ENCODE measurements at regions not wholly inside any gene's neighbourhood (a gene's known extent, or its start where the extent isn't known, plus 50 kb on each side); places are given as distances from the start of the nearest gene placed in this dataset.

- DNase-seq: no peak
These were observed 51.0 kb downstream of the CCDC54 start for GRCh38 chr3:107428051-107428858.

GRCh38 chr3:107429320-107430181 lies 52.3 kb downstream of the CCDC54 start:
- peak; percentile 76 for DNase-seq

- DNase-seq: no peak
These were observed 53.2 kb downstream of the CCDC54 start for GRCh38 chr3:107430214-107430995.

- DNase-seq: no peak
These were observed 53.7 kb downstream of the CCDC54 start for GRCh38 chr3:107430996-107431245.

GRCh38 chr3:107431246-107432012 lies 54.2 kb downstream of the CCDC54 start:
- DNase-seq: peak; percentile 78

GRCh38 chr3:107432013-107432515 lies 54.8 kb downstream of the CCDC54 start:
- no peak for DNase-seq

- DNase-seq: no peak
These were observed 55.4 kb downstream of the CCDC54 start for GRCh38 chr3:107432646-107433045.

- no peak for DNase-seq
These were observed 58.8 kb downstream of the CCDC54 start for GRCh38 chr3:107436029-107436428.

GRCh38 chr3:107438671-107439070 lies 61.4 kb downstream of the CCDC54 start:
- DNase-seq: no peak

GRCh38 chr3:107441617-107442016 lies 64.4 kb downstream of the CCDC54 start:
- no peak for DNase-seq

- no peak for DNase-seq
These were observed 66.2 kb downstream of the CCDC54 start for GRCh38 chr3:107443461-107443860.

- DNase-seq: no peak
These were observed 69.5 kb downstream of the CCDC54 start for GRCh38 chr3:107446706-107447105.

- no peak for DNase-seq
These were observed 72.4 kb upstream of the BBX start for GRCh38 chr3:107450254-107450893.

- DNase-seq: no peak
These were observed 70.3 kb upstream of the BBX start for GRCh38 chr3:107452436-107452835.

GRCh38 chr3:107453504-107453903 lies 69.3 kb upstream of the BBX start:
- no peak for DNase-seq

- no peak for DNase-seq
These were observed 67.1 kb upstream of the BBX start for GRCh38 chr3:107455621-107456020.

GRCh38 chr3:107456501-107456900 lies 66.3 kb upstream of the BBX start:
- no peak for DNase-seq

- no peak for DNase-seq
These were observed 63.9 kb upstream of the BBX start for GRCh38 chr3:107458871-107459270.

- DNase-seq: no peak
These were observed 61.0 kb upstream of the BBX start for GRCh38 chr3:107461721-107462120.

GRCh38 chr3:107464037-107464436 lies 58.7 kb upstream of the BBX start:
- no peak for DNase-seq

GRCh38 chr3:107465064-107465631 lies 57.6 kb upstream of the BBX start:
- DNase-seq: no peak

- no peak for DNase-seq
These were observed 54.0 kb upstream of the BBX start for GRCh38 chr3:107468782-107469181.
